Keratinocyte (primary cell): ENCODE measurements at regions not wholly inside any gene's neighbourhood (a gene's known extent, or its start where the extent isn't known, plus 50 kb on each side); places are given as distances from the start of the nearest gene placed in this dataset.

Experiments
- CTCF ChIP-seq, 3 experiments: IDR thresholded peaks in 1 of 3; conservative IDR thresholded peaks in 1 of 3; optimal IDR thresholded peaks in 1 of 3; 2 replicates in 2 of 3; 3 replicates in 1 of 3; pipeline versions ENCODE3 to v1.5.1; 2011; ENCODE audit warnings: low read length in 3 of 3, mild to moderate bottlenecking in 3 of 3, moderate library complexity in 2 of 3, control low read depth in 1 of 3, inconsistent platforms in 1 of 3; ENCODE audit not compliant: insufficient read depth in 2 of 3; ENCODE audit errors: extremely low read depth in 1 of 3
- EZH2 ChIP-seq: IDR thresholded peaks from one replicate; pipeline ENCODE4 v1.6.1; 2012; ENCODE audit warnings: inconsistent platforms, mild to moderate bottlenecking, low read length, moderate library complexity

GRCh38 chr6:165782134-165782533 lies 119.1 kb upstream of the PDE10A start:
- no peak for TF ChIP-seq CTCF (optimal IDR thresholded peaks at IDR 0.05 in 1 of 3, IDR thresholded peaks at IDR 0.05 in 1 of 3, conservative IDR thresholded peaks at IDR 0.05 in 1 of 3; ENCODE audit: extremely low read depth in 1 of 3, insufficient read depth in 2 of 3, low read length in 3 of 3)
- no peak for TF ChIP-seq EZH2
